ENCODE measurements at regions not wholly inside any gene's neighbourhood (a gene's known extent, or its start where the extent isn't known, plus 50 kb on each side); places are given as distances from the start of the nearest gene placed in this dataset.
A peak's percentile ranks its signal among the peaks of the same experiment; 100 is the strongest.

- DNase-seq (ENCODE audit: low read depth), result no peak
These were observed 59.1 kb downstream of the BOD1 start for GRCh38 chr5:173557123-173557903.

DNA sequence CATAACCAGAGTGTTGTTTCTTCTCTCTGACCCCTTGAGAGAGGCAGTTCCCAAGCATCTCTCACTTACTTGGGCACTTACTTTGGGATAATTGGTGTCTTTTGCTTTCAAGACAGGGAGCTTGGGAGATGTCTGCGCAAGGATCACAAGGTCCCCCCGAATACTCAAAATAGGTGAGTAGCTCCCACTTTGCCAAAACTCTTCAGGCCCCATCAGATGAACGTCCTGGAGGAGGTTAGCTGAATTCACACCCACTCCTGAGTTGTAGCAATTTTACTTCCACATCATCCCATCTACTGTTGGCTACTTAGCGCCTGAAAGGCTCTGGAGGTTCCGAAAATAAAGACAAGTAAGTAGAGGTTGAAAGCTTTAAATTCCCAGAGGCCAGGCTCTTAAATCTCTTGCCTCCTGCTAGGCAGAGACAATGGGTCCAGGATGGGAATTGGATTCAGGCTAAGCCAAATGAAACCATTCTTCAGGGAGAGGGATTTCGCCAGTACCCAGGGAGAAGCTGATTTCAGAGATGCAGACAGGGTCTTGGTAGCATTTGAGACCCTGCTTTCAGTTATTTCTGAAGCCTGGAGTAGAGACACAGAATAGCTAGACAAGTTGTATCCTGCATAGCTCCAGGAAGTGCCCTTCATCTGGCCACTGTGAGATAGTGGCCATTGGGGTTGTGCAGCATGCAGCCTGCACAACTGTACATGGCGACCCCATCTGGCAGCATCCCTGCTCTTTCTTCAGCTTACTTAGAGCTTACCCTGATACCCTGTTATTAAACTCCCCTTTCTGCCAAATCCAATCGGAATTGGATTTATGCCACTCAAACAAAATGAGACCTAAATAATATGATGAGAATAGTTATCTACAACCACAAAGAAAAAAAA lies 60.1 kb downstream of the BOD1 start:
- DNase-seq (ENCODE audit: low read depth), result no peak

DNA sequence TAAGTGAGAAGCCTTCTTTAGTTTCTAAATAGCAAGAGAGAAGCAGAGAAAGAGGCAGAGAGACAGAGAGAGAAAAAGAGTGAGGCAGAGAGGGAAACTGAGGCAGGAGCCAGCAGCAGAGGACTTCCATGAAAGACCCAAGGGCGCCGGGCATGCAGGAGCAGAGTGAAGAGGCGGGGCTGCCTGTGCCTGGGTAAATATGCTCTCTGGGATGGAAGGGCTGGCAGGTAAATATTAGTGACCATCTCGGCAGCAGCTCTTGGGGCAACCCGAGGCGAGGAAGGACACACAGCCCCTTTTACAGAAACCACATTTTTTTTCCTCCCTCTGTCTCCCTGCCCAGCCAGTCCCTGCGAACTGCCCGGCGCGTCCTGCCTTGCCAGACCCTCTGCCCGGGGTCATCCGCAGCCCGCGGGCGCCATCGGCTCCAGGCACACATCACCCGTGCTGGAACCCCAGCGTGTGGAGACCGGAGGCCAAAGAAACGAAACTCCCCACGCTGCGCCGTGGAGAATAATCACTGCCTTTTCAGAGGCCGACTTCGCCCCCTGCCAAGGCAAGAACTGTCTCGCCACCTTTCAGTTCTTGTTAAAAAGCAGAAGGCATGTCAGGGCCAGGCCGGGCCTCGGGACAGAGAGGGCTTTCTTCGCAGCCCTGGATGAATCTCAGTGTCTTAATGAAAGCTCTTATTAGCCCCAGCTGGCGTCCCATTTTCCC lies 61.3 kb downstream of the BOD1 start:
- no peak for DNase-seq (ENCODE audit: low read depth)

GRCh38 chr5:173554038-173554955 lies 62.2 kb downstream of the BOD1 start:
- DNase-seq (ENCODE audit: low read depth), result peak; percentile 8

- DNase-seq (ENCODE audit: low read depth), result no peak
These were observed 65.8 kb downstream of the BOD1 start for GRCh38 chr5:173550641-173551040.

- DNase-seq (ENCODE audit: low read depth), result no peak
These were observed 66.8 kb downstream of the BOD1 start for GRCh38 chr5:173549644-173550043.

DNA sequence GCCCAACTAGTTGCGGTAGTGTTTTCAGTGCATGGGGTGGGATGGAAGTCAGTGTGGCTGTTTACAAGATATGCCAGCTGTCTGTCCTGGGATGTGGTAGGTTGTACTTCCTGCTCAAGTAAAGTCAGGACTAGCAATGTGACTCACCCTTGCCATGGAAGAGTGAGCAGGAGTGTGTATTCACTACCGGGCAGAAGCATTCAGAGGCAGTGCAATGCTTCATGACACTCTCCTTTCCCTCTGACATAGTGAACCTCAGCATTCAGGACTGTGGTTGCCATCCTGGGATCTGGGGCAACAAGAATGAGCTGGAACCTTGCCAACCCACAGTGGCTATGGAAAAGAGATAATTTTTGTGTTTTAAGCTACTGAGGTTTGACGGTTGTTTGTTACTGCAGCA lies 68.9 kb downstream of the BOD1 start:
- DNase-seq (ENCODE audit: low read depth), result no peak

DNA sequence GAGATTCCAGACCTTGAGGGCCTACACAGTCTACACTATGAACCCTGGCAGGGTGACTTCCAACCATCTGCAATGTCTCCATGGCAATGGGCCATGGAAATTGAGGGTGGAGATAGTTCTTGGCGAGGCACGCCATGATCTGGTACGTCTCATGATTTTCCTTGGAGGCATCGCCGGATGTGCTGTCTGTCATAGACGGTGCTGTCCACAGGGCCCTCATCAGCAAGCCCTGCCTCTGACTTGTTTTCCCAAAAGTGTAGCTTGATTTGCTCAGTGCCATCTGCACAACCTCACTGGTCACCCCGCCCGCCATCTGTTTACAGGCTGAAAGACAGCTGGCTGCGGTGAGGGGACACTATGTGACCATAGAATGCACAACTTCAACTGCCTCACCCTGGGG lies 73.5 kb downstream of the BOD1 start:
- no peak for DNase-seq (ENCODE audit: low read depth)

- no peak for DNase-seq (ENCODE audit: low read depth)
These were observed 74.3 kb downstream of the BOD1 start for GRCh38 chr5:173542159-173542558.

DNA sequence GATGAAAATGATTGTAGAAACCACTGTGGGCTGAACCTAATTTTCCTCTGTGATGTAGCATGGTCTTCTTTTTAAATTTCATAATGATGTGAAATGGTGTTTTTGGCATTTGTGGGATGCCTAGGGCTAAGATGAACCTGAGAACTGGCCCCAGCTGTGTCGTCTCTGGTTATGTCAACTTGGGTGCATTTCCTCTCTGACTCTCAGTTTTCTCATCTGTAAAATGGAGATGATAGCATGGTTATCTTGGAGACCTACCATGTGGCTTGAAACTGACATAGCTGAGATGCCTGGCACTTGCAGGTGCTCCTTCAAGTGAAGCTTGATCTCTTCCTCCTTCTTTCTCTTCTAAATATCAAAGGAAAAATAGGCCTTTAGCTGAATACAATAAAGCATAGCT lies 77.8 kb downstream of the BOD1 start:
- no peak for DNase-seq (ENCODE audit: low read depth)

- no peak for DNase-seq (ENCODE audit: low read depth)
These were observed 78.4 kb downstream of the BOD1 start for GRCh38 chr5:173538018-173538417.

- DNase-seq (ENCODE audit: low read depth), result no peak
These were observed 79.2 kb downstream of the BOD1 start for GRCh38 chr5:173537228-173537627.

GRCh38 chr5:173535976-173536639 lies 80.3 kb downstream of the BOD1 start:
- no peak for DNase-seq (ENCODE audit: low read depth)

- DNase-seq (ENCODE audit: low read depth), result no peak
These were observed 81.1 kb downstream of the BOD1 start for GRCh38 chr5:173535166-173535975.

DNA sequence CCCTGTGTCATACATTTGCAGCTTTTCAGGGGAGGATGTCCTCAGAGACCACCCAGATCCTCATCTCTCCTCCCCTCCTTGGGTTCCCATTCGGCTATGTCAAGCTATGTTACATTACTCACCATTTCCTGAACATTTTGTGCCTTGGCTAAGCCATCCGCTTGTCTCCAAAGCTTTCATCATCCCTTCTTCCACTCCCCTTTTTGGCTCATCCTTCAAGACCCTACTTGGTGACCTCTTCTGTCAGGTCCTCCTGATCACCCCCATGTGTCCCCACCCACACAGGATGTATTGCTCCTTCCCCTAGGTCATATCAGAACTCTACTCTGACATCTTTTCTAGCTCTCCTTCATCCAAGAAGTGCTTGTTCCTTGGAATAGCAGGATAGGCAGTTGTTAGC lies 81.8 kb downstream of the BOD1 start:
- DNase-seq (ENCODE audit: low read depth), result no peak

DNA sequence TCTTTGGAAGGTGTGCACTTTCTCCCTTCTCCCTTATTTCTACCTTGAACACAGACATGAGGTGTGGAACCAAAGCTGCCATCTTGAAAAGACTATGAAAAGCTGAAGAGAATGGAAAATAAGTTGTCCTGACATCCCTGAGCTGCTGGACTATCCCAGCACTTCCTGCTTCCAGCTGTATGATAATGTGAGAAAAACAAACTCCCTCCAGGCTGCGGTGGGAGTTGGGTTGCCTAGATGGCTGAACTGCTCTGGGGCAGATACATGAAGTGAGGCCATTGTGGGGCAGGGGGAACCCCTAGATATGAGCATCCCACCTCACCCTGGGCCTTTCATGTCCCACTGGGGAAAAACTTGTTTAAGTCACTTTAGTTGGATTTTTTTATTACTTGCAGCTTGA lies 82.4 kb downstream of the BOD1 start:
- DNase-seq (ENCODE audit: low read depth), result no peak

DNA sequence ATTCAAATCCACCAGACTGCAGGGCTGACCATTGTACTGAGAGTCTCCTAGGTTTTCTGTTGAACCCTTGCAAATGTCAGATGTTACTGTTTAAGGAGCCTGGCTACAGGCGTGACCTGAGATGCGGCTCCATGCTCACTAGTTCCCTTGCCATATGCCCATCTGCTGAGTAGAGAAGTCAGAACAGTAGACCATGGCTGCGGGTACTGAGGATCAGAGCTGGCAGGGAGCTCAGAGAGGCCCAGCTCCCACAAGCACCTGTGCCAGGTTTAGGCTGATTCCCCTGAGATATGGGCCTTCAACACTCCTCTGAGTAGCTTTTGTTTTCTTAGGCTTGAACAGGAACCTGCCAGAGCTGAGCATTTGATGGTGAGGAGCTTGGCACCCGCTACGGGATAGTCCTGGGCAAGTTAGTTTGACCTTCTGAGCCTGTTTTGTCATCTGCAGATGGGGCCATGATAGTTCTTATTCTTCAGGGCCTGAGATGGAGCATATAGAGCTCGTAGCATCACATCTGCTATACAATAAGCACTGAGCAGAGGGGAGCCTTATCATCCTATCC lies 83.7 kb downstream of the BOD1 start:
- DNase-seq (ENCODE audit: low read depth), result no peak

- no peak for DNase-seq (ENCODE audit: low read depth)
These were observed 84.6 kb downstream of the BOD1 start for GRCh38 chr5:173531863-173532262.

DNA sequence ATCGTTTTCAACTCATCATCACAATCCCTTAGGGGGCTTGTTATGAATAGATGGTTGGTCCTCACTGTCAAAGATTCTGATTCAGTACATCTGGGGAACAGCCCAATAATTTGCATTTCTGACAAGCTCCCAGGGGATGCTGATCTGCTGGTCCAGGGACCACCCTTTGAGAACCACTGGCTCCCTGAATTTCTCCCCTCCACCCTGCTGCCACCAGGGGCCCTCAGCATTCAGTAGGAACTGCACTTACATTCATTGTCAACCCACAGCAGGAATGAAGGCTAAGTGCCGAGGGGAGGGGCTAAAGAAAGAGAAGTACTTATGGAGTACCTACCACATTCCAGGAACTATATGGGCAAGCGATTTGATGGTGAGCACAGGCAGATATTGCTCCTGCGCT lies 85.9 kb downstream of the BOD1 start:
- no peak for DNase-seq (ENCODE audit: low read depth)

GRCh38 chr5:173529861-173530260 lies 86.6 kb downstream of the BOD1 start:
- DNase-seq (ENCODE audit: low read depth), result no peak
